ENCODE measurements at regions not wholly inside any gene's neighbourhood (a gene's known extent, or its start where the extent isn't known, plus 50 kb on each side); places are given as distances from the start of the nearest gene placed in this dataset.

GRCh38 chr3:31014317-31015040 lies 120.0 kb upstream of the GADL1 start:
- H3K4me3 ChIP-seq (ENCODE audit: low read depth, low read length) = no peak overlapping the region
- no peak overlapping the region for H3K27ac ChIP-seq (ENCODE audit: low read depth, low read length)
- no peaks in the 10 kb centered on the region for H3K27me3 ChIP-seq (ENCODE audit: control insufficient read depth, insufficient read depth, low read length)
- POLR2A ChIA-PET = no interaction called here
- no peaks in the 10 kb centered on the region for H3K9me3 ChIP-seq (ENCODE audit: control insufficient read depth, insufficient read depth, low read length)
- CTCF ChIA-PET = no interaction called here
- no peak for DNase-seq (ENCODE audit: low read depth, low spot score)
- TF ChIP-seq, protein P1, sequence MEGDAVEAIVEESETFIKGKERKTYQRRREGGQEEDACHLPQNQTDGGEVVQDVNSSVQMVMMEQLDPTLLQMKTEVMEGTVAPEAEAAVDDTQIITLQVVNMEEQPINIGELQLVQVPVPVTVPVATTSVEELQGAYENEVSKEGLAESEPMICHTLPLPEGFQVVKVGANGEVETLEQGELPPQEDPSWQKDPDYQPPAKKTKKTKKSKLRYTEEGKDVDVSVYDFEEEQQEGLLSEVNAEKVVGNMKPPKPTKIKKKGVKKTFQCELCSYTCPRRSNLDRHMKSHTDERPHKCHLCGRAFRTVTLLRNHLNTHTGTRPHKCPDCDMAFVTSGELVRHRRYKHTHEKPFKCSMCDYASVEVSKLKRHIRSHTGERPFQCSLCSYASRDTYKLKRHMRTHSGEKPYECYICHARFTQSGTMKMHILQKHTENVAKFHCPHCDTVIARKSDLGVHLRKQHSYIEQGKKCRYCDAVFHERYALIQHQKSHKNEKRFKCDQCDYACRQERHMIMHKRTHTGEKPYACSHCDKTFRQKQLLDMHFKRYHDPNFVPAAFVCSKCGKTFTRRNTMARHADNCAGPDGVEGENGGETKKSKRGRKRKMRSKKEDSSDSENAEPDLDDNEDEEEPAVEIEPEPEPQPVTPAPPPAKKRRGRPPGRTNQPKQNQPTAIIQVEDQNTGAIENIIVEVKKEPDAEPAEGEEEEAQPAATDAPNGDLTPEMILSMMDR (IDR thresholded peaks at IDR 0.05; ENCODE audit: low read depth, low read length) = no peak

- TF ChIP-seq, protein P1 (IDR thresholded peaks at IDR 0.05; ENCODE audit: low read depth, low read length) = no peak
- H3K4me3 ChIP-seq (ENCODE audit: low read depth, low read length) = no peak overlapping the region
- ChIA-PET CTCF (no interaction called here), POLR2A (no interaction called here)
- no peak for DNase-seq (ENCODE audit: low read depth, low spot score)
- no peaks in the 10 kb centered on the region for H3K9me3 ChIP-seq (ENCODE audit: control insufficient read depth, insufficient read depth, low read length)
- no peak overlapping the region for H3K27ac ChIP-seq (ENCODE audit: low read depth, low read length)
- no peaks in the 10 kb centered on the region for H3K27me3 ChIP-seq (ENCODE audit: control insufficient read depth, insufficient read depth, low read length)
These were observed 121.7 kb upstream of the GADL1 start for GRCh38 chr3:31016196-31016595.

DNA sequence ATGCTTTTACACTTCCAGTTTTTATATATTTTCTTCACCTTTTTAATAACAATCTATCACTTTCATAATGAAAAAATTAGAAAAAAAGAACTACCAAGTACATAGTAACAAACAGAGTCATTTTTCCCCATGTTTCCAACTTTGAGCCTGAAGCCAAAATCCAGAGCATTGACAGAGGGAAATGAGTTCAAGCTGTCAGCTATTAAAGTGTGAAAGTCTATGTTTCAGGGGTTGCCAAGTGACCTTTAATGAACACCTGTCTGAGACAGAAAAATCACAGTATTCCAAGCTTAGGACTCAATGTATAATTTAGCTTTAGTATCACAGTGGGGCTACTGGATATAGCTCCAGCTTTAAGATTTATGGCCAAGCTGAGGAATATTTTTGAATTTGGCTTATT lies 128.3 kb upstream of the GADL1 start:
- Histone ChIP-seq H3K4me3 (ENCODE audit: low read depth, low read length) (no peak overlapping the region), H3K27me3 (ENCODE audit: control insufficient read depth, insufficient read depth, low read length) (no peaks in the 10 kb centered on the region), H3K9me3 (ENCODE audit: control insufficient read depth, insufficient read depth, low read length) (peaks cover 11% of the 10 kb centered on the region), H3K27ac (ENCODE audit: low read depth, low read length) (no peak overlapping the region)
- CTCF ChIA-PET = no interaction called here
- no peak for DNase-seq (ENCODE audit: low read depth, low spot score)
- POLR2A ChIA-PET = interaction anchor here (0.7 kb wide), 1 partner anchor 18 kb away, joined by 3 read pairs; no protein-coding TSS in a partner anchor
- TF ChIP-seq, protein P1 (IDR thresholded peaks at IDR 0.05; ENCODE audit: low read depth, low read length) = no peak

GRCh38 chr3:31025541-31025940 lies 131.1 kb upstream of the GADL1 start:
- ChIA-PET CTCF (no interaction called here), POLR2A (no interaction called here)
- peaks cover 13% of the 10 kb centered on the region for H3K9me3 ChIP-seq (ENCODE audit: control insufficient read depth, insufficient read depth, low read length)
- DNase-seq (ENCODE audit: low read depth, low spot score) = no peak
- no peak overlapping the region for H3K4me3 ChIP-seq (ENCODE audit: low read depth, low read length)
- H3K27me3 ChIP-seq (ENCODE audit: control insufficient read depth, insufficient read depth, low read length) = no peaks in the 10 kb centered on the region
- TF ChIP-seq, protein P1 (IDR thresholded peaks at IDR 0.05; ENCODE audit: low read depth, low read length) = no peak
- H3K27ac ChIP-seq (ENCODE audit: low read depth, low read length) = no peak overlapping the region

DNA sequence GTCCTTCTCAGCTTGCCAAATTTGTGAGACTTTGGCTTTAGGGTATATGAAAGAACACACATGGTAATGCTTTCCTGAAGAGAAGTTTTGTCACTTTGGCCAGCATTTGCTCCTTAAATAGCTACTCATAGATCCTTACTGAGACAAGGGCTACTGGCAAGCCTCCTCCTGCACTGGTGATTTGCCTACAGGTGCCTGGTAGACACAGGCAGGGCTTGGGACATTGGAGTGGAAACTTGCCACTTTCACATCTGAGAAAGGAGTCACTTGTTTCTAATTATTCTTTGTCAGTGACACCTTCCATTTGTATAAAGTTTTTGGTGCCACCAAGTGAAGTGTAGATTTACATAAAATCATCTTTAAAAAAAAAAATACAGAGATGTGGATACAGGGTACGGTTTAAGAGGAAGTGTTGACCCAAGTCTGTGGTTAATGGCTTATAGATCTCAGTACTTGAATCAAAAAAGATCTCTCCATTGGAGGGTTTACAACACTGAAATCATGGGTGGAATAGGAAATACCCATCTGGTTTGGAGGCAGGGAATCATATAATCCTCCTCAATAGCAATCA lies 132.8 kb upstream of the GADL1 start:
- Histone ChIP-seq H3K27me3 (ENCODE audit: control insufficient read depth, insufficient read depth, low read length) (no peaks in the 10 kb centered on the region), H3K9me3 (ENCODE audit: control insufficient read depth, insufficient read depth, low read length) (peaks cover 13% of the 10 kb centered on the region), H3K4me3 (ENCODE audit: low read depth, low read length) (no peak overlapping the region), H3K27ac (ENCODE audit: low read depth, low read length) (no peak overlapping the region)
- ChIA-PET CTCF (no interaction called here), POLR2A (no interaction called here)
- TF ChIP-seq, protein P1 (IDR thresholded peaks at IDR 0.05; ENCODE audit: low read depth, low read length) = no peak
- no peak for DNase-seq (ENCODE audit: low read depth, low spot score)

Measured in AG04450 (cell line).